ENCODE measurements at regions not wholly inside any gene's neighbourhood (a gene's known extent, or its start where the extent isn't known, plus 50 kb on each side); places are given as distances from the start of the nearest gene placed in this dataset.
A peak's percentile ranks its signal among the peaks of the same experiment; 100 is the strongest.

DNA sequence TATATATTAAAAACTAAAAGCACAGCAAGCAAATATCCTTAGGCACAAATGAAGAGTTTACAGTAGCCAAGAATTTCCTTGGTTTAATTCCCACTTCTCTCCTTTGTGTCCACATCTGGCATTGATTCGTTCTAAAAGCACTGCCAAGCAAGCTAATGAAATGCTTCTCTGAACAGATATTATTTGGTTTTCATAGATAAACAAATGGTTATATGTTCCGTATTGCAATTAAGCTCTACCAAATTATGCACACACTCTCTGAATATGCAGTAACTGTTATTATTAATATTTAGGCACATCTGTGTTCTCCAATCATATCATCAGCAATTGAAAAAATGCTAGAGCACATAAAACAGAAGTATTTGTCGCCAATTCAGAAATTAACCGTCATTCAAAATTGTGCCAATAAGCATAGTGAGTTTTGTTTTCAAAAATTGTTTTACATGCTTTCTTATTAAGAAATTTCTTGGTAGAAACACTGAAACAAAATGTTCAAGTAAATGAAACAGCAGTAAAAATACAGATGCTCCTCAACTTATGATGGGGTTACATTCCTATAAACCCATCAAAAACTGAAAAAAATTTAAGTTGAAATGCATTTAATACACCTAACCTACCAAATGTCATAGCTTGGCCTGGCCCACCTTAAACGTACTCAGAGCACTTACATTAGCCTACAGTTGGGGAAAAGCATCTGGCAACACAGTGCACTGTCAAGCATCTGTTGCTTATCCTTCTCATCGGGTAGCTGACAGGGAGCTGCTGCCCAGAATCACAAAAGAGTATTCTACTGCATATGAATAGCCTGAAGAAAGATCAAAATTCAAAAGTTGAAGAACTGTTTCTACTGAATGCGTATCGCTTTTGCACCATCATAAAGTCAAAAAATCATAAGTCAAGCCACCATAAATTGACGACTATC is 2134.7 kb downstream of the PCDH9 start:
- no peak for DNase-seq

DNA sequence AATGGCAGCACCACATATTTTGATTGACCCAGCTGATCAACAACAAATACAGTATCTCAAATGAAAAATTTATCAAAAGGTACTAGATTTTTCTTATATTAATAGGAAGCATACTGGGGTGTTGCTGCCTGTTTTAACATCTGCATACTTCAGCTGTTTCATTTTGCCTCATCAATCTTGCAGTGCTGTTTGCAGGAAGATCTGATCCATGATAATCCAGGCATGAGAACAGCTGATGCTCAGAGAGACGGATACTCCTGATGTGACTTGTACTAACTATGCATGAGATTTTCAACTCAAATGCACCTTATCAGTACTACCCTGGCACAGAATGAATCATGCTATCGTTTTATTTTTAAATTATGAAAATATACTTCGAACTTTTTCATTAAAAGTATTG is 2136.8 kb downstream of the PCDH9 start:
- DNase-seq: no peak

GRCh38 chr13:65091031-65091430 is 2139.1 kb downstream of the PCDH9 start:
- DNase-seq: no peak

DNA sequence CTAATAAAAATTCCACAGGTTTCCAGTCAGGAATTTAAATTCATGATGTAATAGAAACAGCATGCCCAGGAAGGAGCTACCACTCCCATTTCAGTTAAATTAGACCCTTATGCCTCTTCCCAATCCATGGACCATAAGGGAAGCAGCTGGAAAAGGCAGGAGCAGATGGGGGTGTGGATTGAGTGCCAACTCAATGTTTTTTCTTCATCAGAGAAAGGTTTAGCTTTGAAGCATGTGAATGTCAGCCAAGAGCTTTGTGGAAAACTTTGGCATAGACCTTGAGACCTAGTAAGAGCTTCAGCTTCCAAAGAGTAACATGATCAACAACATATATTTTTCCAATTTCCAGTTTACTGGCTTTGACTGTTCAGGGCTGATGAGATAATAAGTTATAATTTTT is 2139.9 kb downstream of the PCDH9 start:
- no peak for DNase-seq

DNA sequence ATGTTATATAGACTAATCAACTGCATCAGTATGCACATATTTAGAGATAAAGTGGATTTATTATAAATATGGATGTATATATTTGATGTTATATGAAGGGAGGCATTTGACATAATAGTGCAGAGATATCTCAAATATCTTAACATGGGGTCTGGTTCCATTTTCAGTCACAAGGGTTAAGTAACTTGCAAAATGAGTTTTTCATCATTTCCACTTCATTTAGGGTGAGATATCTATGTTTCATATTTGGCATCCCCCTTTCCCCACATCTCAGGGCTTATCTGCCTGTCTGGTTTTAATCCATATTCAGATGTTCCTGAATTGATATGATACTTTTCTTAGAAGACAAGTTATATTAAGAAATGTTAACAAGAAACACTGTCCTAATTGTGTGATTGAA is 2141.2 kb downstream of the PCDH9 start:
- DNase-seq: no peak

- no peak for DNase-seq
Measured at GRCh38 chr13:65085977-65086376, 2144.2 kb downstream of the PCDH9 start.

- DNase-seq: no peak
Measured at GRCh38 chr13:65074248-65074647, 2155.9 kb downstream of the PCDH9 start.

DNA sequence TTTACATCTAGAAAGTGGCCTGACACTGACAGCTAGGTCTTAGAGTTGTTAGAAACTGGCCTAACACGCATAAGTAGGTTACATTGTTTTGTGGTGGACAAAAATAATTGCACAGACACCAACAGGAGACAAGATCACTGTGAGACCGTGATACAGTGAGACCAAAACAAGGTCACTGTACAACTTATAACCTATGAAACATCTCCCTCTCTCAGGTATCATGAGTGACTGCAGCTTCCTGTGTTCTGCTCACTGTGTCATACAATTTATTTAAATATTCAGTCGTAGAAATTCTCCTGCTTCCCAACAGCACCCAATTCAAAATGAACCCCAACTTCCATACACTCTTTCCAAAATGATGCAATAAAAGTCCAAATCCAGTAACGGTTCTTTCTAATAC is 2165.2 kb downstream of the PCDH9 start:
- peak; percentile 55 for DNase-seq

GRCh38 chr13:65063753-65064152 is 2166.4 kb downstream of the PCDH9 start:
- DNase-seq: no peak

DNA sequence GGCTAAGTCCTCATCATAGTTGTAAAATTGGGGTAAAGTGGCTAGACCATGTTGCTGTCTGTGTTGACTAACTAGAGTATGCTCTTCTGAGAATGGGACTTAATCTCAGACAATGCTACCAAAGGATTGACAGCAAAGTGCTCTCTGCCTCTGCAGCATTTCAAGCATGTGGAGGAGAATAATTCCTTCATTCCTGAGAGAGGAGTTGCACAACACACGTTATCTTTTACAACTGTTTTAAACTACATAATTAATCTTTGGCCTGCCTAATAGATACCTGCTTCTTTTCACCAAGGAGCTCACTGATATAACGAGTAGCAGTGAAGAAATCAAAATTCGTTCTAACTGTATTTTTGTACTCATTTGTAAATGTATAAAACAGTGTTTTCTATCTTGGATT is 2172.2 kb downstream of the PCDH9 start:
- no peak for DNase-seq

DNA sequence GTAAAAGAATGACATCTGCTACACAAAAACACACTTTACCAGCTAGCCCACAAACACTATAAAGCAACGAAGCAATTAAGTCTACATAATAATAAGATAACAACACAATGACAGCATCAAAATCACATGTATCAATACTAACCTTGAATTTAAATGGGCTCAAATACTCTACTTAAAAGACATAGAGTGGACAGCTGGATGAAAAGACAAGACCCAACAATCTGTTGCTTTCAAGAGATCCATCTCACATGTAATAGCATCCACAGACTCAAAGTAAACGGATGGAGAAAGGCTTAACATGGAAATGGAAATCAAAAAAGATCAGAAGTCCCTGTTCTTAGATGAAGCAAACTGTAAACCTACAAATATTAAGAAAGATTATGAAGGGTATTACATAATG is 2175.9 kb downstream of the PCDH9 start:
- DNase-seq: no peak

DNA sequence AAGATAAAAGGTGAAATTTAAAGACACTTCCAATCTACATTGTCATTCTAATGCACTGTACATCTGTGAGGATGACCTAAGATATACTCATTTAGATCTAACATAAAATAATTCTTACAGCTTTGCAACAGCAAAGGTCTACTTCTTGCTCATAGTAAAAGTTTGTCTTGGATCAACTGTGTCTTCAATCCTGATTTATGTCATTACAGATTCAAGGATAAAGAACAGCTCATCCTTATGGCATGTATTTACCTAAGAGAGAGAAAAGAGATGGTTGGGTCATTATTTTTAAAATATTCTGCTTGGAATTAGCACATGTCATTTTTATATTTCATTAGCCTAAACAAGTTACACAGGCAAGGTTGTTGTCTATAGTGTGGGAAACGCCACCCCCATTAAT is 2193.1 kb downstream of the PCDH9 start:
- DNase-seq: no peak

- no peak for DNase-seq
Measured at GRCh38 chr13:65035302-65035701, 2194.8 kb downstream of the PCDH9 start.

- no peak for DNase-seq
Measured at GRCh38 chr13:65034266-65034665, 2195.9 kb downstream of the PCDH9 start.

- no peak for DNase-seq
Measured at GRCh38 chr13:65032825-65033224, 2197.3 kb downstream of the PCDH9 start.

DNA sequence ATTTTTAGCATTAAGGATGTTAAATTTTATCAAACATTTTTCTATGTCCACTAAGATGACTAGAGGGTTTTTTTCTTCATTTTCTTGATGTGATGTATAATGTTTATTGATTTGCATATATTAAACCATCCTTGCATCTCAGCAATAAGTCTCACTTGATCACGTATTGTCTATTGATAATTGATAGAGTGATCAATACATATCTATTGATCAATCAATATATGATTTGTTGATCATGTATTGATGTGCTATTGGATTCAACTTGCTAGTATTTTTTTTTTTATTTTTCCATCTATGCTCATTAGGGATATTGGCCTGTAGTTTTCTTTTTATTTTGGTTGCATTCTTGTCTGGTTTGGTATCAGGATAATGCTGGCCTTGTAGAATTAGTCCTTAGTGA is 2202.0 kb downstream of the PCDH9 start:
- no peak for DNase-seq

DNA sequence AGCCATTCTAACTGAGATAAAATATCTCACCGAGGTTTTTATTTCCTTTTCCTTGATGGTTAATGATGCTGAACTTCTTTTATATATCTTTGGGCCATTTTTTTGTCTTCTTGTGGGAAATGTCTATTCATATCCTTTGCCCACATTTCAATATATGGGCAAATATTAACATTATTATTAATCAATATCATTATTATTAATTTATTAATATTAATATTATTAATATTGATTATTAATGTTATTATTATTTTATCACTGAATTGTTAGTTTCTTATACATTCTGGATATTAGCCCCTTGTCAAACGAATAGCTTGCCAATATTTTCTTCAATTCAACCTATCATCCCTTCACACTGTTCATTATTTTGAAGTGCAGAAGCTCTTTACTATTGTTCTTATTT is 2203.6 kb downstream of the PCDH9 start:
- DNase-seq: no peak

GRCh38 chr13:65011378-65011777 is 2218.8 kb downstream of the PCDH9 start:
- no peak for DNase-seq

GRCh38 chr13:64997438-64997837 is 2232.7 kb downstream of the PCDH9 start:
- no peak for DNase-seq

- peak; percentile 0 for DNase-seq
Measured at GRCh38 chr13:64993514-64994164, 2236.5 kb downstream of the PCDH9 start.

- no peak for DNase-seq
Measured at GRCh38 chr13:64992314-64992713, 2237.8 kb downstream of the PCDH9 start.

GRCh38 chr13:64985075-64985474 is 2245.1 kb downstream of the PCDH9 start:
- no peak for DNase-seq

DNA sequence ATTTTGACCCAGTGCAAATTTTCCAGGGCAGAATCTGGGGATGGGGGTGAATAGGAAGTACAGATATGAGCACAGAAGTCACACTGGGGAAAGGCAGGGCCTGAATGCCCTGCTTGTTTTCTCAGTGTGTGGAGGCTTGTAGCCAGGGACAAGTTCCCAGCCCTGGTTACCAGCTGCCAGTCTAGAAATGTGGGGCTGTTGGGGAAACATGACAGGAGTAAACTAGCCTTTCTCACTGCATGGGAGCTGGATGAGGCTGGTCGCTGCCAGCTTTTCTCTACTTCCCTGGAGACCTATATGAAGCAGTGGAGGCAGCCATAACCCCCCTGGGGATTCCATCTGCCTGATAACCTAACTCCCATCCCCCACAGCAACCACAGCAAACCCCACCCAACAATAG is 2267.7 kb downstream of the PCDH9 start:
- no peak for DNase-seq

- no peak for DNase-seq
Measured at GRCh38 chr13:64959276-64959675, 2270.9 kb downstream of the PCDH9 start.

GRCh38 chr13:64958106-64958505 is 2272.0 kb downstream of the PCDH9 start:
- DNase-seq: peak; percentile 46

All from DMS53 (cell line).